ENCODE measurements at regions not wholly inside any gene's neighbourhood (a gene's known extent, or its start where the extent isn't known, plus 50 kb on each side); places are given as distances from the start of the nearest gene placed in this dataset.

DNA sequence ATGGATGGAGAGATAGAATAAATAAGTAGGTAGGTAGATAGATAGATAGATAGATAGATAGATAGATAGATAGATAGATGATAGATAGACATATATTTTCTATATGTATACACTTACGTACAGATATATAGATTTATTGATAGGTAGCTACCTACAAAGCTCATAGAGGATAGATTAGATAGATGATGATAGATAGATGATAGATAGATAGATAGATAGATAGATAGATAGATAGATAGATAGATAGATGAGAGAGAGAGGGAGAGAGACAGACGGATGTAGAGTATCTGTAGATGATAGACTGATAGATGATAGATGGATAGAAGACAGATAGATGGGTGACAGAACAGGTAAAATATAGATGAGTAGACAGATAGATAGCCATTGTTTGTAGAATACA is 191.3 kb upstream of the PFKP start:
- TF ChIP-seq, protein P1, sequence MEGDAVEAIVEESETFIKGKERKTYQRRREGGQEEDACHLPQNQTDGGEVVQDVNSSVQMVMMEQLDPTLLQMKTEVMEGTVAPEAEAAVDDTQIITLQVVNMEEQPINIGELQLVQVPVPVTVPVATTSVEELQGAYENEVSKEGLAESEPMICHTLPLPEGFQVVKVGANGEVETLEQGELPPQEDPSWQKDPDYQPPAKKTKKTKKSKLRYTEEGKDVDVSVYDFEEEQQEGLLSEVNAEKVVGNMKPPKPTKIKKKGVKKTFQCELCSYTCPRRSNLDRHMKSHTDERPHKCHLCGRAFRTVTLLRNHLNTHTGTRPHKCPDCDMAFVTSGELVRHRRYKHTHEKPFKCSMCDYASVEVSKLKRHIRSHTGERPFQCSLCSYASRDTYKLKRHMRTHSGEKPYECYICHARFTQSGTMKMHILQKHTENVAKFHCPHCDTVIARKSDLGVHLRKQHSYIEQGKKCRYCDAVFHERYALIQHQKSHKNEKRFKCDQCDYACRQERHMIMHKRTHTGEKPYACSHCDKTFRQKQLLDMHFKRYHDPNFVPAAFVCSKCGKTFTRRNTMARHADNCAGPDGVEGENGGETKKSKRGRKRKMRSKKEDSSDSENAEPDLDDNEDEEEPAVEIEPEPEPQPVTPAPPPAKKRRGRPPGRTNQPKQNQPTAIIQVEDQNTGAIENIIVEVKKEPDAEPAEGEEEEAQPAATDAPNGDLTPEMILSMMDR (conservative IDR thresholded peaks at IDR 0.05; ENCODE audit: low read depth, low read length): no peak
- TF ChIP-seq BHLHE40 (IDR thresholded peaks at IDR 0.05; ENCODE audit: low read depth, low read length): no peak
- TF ChIP-seq SMC3 (IDR thresholded peaks at IDR 0.05; ENCODE audit: low read depth, low read length): no peak
- TF ChIP-seq POLR2A (IDR thresholded peaks at IDR 0.05; ENCODE audit: low read depth, low read length): no peak
- TF ChIP-seq MAFK (IDR thresholded peaks at IDR 0.05; ENCODE audit: low read depth, low read length): no peak
- TF ChIP-seq, protein P2, sequence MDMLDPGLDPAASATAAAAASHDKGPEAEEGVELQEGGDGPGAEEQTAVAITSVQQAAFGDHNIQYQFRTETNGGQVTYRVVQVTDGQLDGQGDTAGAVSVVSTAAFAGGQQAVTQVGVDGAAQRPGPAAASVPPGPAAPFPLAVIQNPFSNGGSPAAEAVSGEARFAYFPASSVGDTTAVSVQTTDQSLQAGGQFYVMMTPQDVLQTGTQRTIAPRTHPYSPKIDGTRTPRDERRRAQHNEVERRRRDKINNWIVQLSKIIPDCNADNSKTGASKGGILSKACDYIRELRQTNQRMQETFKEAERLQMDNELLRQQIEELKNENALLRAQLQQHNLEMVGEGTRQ (IDR thresholded peaks at IDR 0.05; ENCODE audit: low read depth, low read length): no peak
